COR-L47 (cell line): ENCODE measurements at regions not wholly inside any gene's neighbourhood (a gene's known extent, or its start where the extent isn't known, plus 50 kb on each side); places are given as distances from the start of the nearest gene placed in this dataset.

Source experiments
- DNase-seq: peaks from one replicate; lab custom pipeline; 2025; lab: John Stamatoyannopoulos, UW

- no peak for DNase-seq
Measured at GRCh38 chr4:166635367-166635766, 598.9 kb downstream of the SPOCK3 start.

- no peak for DNase-seq
Measured at GRCh38 chr4:166637816-166638215, 596.5 kb downstream of the SPOCK3 start.

GRCh38 chr4:166655231-166655630 lies 579.1 kb downstream of the SPOCK3 start:
- DNase-seq, result no peak

GRCh38 chr4:166655705-166656104 lies 578.6 kb downstream of the SPOCK3 start:
- DNase-seq, result no peak

DNA sequence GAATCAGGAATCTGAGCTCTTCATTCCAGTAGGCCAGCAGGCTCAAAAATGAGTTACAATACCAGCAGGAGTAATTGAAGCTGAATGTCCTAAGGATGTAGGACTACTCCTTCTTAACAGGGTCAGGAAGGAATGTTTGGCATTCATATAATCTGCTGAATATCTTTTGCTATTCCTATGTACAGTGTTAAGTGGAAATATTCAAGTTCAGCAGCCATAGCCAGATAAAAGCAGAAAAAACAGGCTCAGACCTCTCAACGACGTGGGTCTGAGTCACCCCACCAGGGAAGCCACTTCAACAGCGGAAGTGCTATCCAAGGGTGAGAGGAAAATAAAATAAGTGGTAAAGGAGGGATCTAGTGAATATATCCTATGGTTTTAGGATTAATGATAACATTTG lies 577.0 kb downstream of the SPOCK3 start:
- DNase-seq, result no peak

DNA sequence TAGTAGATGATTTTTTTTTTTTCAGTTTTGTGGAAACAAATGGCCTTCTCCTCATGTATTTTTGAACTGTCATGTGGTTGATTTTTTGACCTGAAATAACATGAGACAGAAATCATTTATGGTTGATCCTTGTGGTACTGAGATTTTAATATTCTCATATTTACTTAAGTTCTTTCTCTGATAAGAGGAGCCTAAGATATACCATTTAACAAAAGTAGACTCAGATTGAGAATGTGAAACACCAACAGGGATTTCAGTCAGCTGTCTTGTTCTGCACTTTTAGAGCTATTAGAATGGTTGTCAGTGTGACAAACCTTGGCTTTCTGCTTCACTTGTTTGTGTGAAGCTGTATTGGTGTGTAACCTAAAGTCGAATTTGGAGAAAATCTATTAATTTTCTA lies 575.7 kb downstream of the SPOCK3 start:
- DNase-seq, result no peak

DNA sequence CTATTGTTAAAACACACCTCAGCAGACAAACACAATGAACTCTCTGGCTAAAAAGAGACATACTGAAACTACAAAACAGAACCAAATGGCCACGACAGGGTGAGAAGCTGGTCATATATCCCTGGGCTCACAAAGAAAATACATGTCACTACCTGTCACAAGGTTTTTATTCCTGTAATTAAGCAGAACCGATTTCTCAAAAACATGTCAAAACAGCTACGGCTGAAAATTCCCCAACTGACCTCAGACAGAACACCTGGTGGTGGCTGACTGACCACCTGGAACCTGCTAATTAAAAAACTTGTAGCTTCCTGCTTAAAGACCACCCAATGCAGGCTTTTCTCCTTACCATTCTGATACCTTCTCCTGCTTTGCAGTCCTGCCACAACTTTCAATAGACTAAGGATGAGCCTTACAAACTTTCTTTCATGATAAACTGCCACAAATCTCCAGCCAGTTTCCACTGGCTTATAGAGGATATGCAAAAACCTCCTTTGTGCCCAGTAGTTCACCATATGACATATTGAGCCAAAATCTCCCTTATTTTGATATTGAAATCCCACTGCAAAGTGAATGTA lies 571.9 kb downstream of the SPOCK3 start:
- no peak for DNase-seq

- DNase-seq, result no peak
Measured at GRCh38 chr4:166670341-166670740, 564.0 kb downstream of the SPOCK3 start.

- DNase-seq, result no peak
Measured at GRCh38 chr4:166673911-166674310, 560.4 kb downstream of the SPOCK3 start.

GRCh38 chr4:166675411-166675810 lies 558.9 kb downstream of the SPOCK3 start:
- DNase-seq, result no peak

- no peak for DNase-seq
Measured at GRCh38 chr4:166680796-166681195, 553.5 kb downstream of the SPOCK3 start.

GRCh38 chr4:166682200-166682599 lies 552.1 kb downstream of the SPOCK3 start:
- no peak for DNase-seq
